HFFc6 (cell line): ENCODE measurements at regions not wholly inside any gene's neighbourhood (a gene's known extent, or its start where the extent isn't known, plus 50 kb on each side); places are given as distances from the start of the nearest gene placed in this dataset.

ENCODE experiments used
- DNase-seq: peaks from one replicate; pipeline ENCODE4 v3.0.0-alpha.2; 2018
- H3K27ac Mint-ChIP-seq: 2 replicates; pipeline ENCODE4 v1.8.0; 2020; ENCODE audit warnings: mild to moderate bottlenecking, mixed read lengths
- H3K27me3 Mint-ChIP-seq: 2 replicates; pipeline ENCODE4 v1.8.0; 2021; ENCODE audit warnings: mild to moderate bottlenecking, moderate library complexity, mixed read lengths; ENCODE audit not compliant: insufficient read depth
- H3K36me3 Mint-ChIP-seq: 2 replicates; pipeline ENCODE4 v1.8.0; 2021; ENCODE audit warnings: low read depth, mixed read lengths
- H3K4me1 Mint-ChIP-seq: 2 replicates; pipeline ENCODE4 v1.8.0; 2020; ENCODE audit warnings: low read depth, mixed read lengths
- H3K4me3 Mint-ChIP-seq: 2 replicates; pipeline ENCODE4 v1.8.0; 2020; ENCODE audit warnings: mild to moderate bottlenecking, moderate library complexity, mixed read lengths
- H3K9me3 Mint-ChIP-seq: 2 replicates; pipeline ENCODE4 v1.8.0; 2020; ENCODE audit warnings: mild to moderate bottlenecking, mixed read lengths
- CTCF ChIP-seq: fragments of 200-600 bp; sonication (generic); IDR thresholded peaks from 2 replicates; pipeline ENCODE4 v1.5.0; 2021; ENCODE audit warnings: antibody characterized with exemption, mild to moderate bottlenecking

DNA sequence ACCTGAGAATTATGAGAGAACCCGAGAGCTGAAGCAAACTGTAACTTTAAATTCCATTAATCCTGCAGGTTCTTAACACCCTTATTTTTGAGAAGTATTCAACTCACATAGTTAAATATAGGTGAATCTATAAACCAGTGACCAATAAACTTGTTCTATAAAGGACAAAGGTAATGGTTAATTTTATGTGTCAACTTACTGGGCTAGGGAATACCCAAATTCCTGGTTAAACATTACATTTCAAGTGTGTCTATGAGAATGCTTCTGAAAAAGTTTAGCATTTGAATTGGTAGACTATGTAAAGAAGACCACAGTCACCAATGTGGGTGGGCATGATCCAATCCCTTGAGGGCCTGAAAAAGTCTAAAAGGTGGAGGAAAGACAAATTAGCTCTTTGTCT, 99.1 kb downstream of the KCNJ2 start:
- TF ChIP-seq CTCF, result no peak
- no peak overlapping the region for H3K27ac Mint-ChIP-seq
- no peaks in the 10 kb centered on the region for H3K4me1 Mint-ChIP-seq
- no peak overlapping the region for H3K4me3 Mint-ChIP-seq
- no peaks in the 10 kb centered on the region for H3K36me3 Mint-ChIP-seq
- no peaks in the 10 kb centered on the region for H3K27me3 Mint-ChIP-seq
- H3K9me3 Mint-ChIP-seq, result peaks cover 32% of the 10 kb centered on the region
- no peak for DNase-seq

DNA sequence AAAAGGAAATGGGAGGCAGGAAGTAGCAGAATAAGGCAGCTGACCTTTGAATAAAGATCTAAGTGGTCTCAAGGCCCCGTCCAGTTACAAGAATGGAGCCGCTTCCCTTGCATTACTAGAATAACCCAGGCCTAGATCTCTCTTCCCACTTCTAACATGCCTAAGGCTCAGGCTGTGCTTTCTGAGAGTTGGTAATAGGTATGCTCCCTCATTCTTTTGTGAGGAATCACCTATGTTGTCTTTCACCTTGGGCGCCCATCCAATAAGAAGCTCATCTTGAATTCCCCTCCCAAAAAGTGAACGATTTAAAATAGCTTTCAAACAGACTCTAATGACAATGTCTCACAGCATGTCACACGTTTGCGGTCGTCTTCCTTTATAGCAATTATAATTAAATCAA, 101.2 kb downstream of the KCNJ2 start:
- Mint-ChIP-seq H3K27ac (no peak overlapping the region), H3K27me3 (no peaks in the 10 kb centered on the region), H3K4me1 (no peaks in the 10 kb centered on the region), H3K4me3 (no peak overlapping the region), H3K9me3 (peaks cover 34% of the 10 kb centered on the region), H3K36me3 (no peaks in the 10 kb centered on the region)
- no peak for DNase-seq
- no peak for TF ChIP-seq CTCF

GRCh38 chr17:70271200-70271599, 101.9 kb downstream of the KCNJ2 start:
- no peaks in the 10 kb centered on the region for H3K36me3 Mint-ChIP-seq
- peaks cover 28% of the 10 kb centered on the region for H3K9me3 Mint-ChIP-seq
- no peaks in the 10 kb centered on the region for H3K4me1 Mint-ChIP-seq
- H3K27me3 Mint-ChIP-seq, result no peaks in the 10 kb centered on the region
- DNase-seq, result no peak
- no peak for TF ChIP-seq CTCF
- H3K27ac Mint-ChIP-seq, result no peak overlapping the region
- no peak overlapping the region for H3K4me3 Mint-ChIP-seq

GRCh38 chr17:70271672-70272071, 102.3 kb downstream of the KCNJ2 start:
- Mint-ChIP-seq H3K9me3 (peaks cover 27% of the 10 kb centered on the region), H3K36me3 (no peaks in the 10 kb centered on the region), H3K27me3 (no peaks in the 10 kb centered on the region), H3K4me1 (no peaks in the 10 kb centered on the region), H3K4me3 (no peak overlapping the region), H3K27ac (no peak overlapping the region)
- TF ChIP-seq CTCF, result no peak
- no peak for DNase-seq

DNA sequence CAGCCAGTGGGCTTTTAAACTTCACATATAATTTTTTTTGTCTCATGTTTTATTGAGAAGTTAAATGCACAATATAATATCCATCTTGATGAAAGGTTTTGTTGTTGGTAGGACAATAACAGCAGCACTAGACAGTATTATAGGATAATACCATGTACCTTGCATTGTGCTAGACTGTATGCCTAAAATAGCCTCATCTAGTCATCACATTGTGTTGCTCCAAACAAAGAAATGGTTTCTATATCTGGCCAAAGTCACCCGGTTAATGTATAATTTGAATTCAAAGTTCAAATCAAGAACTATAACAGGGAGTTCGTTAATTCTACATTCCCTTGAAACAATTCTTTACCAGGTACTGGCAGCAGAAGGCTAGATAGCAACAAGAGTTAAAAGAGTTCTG, 104.9 kb downstream of the KCNJ2 start:
- DNase-seq, result no peak
- Mint-ChIP-seq H3K27me3 (no peaks in the 10 kb centered on the region; the same call in 1 of the 2 replicates), H3K4me3 (no peak overlapping the region), H3K27ac (no peak overlapping the region), H3K4me1 (no peaks in the 10 kb centered on the region), H3K9me3 (peaks cover 12% of the 10 kb centered on the region), H3K36me3 (no peaks in the 10 kb centered on the region)
- no peak for TF ChIP-seq CTCF

GRCh38 chr17:70276906-70277305, 107.6 kb downstream of the KCNJ2 start:
- Mint-ChIP-seq H3K36me3 (no peaks in the 10 kb centered on the region; the same call in 1 of the 2 replicates), H3K4me1 (no peaks in the 10 kb centered on the region), H3K4me3 (no peak overlapping the region), H3K27ac (no peak overlapping the region), H3K27me3 (peaks cover 1% of the 10 kb centered on the region), H3K9me3 (peaks cover 16% of the 10 kb centered on the region)
- no peak for DNase-seq
- no peak for TF ChIP-seq CTCF
